Thyroid gland (tissue), 4 donors: ENCODE measurements at regions not wholly inside any gene's neighbourhood (a gene's known extent, or its start where the extent isn't known, plus 50 kb on each side); places are given as distances from the start of the nearest gene placed in this dataset.

Experiments used
- DNase-seq, 2 donors: peaks; one replicate each; pipeline ENCODE4 v3.0.0-alpha.2; 2019
- H3K27ac ChIP-seq, 3 donors: fragments of 200-600 bp; sonication (generic); 1 replicate in 2 of 3; 2 replicates in 1 of 3; pipeline ENCODE4 v1.5.1; 2016 to 2019; ENCODE audit warnings: mild to moderate bottlenecking in 1 of 3, moderate library complexity in 1 of 3
- H3K27me3 ChIP-seq: fragments of 200-600 bp; sonication (generic); one replicate; pipeline ENCODE4 v1.5.1; 2019
- H3K36me3 ChIP-seq, 2 donors: fragments of 200-600 bp; sonication (generic); one replicate each; pipeline ENCODE4 v1.5.1; 2016 to 2019
- H3K4me1 ChIP-seq, 2 donors: fragments of 200-600 bp; sonication (generic); one replicate each; pipeline ENCODE4 v1.5.1; 2017 to 2019
- H3K4me3 ChIP-seq, 3 donors: fragments of 200-600 bp; sonication (generic); replicated peaks in 1 of 3; 1 replicate in 2 of 3; 2 replicates in 1 of 3; pipeline ENCODE4 v1.5.1; 2016; ENCODE audit warnings: mild to moderate bottlenecking in 1 of 3
- H3K9me3 ChIP-seq: fragments of 200-600 bp; sonication (generic); one replicate; pipeline ENCODE4 v1.5.1; 2017
- CTCF ChIP-seq, 6 experiments: fragments of 200-600 bp in 3 of 6; fragments of 450-650 bp in 3 of 6; sonication (generic) in 3 of 6; IDR thresholded peaks; one replicate each; pipeline ENCODE4 v1.5.1; 2016 to 2019; ENCODE audit warnings: antibody characterized with exemption in 6 of 6, mild to moderate bottlenecking in 2 of 6, inconsistent platforms in 1 of 6, moderate library complexity in 1 of 6
- POLR2A ChIP-seq, 2 donors: fragments of 450-650 bp; IDR thresholded peaks; one replicate each; pipeline ENCODE4 v1.6.1; 2017; ENCODE audit warnings: antibody characterized with exemption in 2 of 2, mild to moderate bottlenecking in 2 of 2, moderate library complexity in 1 of 2
- WGBS, 2 donors: methylation state at CpG; one replicate each; pipeline ENCODE4 v1.1.5; 2017; 5-methylcytosine and 5-hydroxymethylcytosine counted together
- intact Hi-C: fragments of 100-400 bp; cut with DNase I; formaldehyde crosslinking; loops from one replicate; pipeline ENCODE4 v1.15.1; 2023

- Histone ChIP-seq H3K27ac (no peak overlapping the region), H3K4me3 (no peak overlapping the region), H3K36me3 (no peaks in the 10 kb centered on the region), H3K9me3 (no peaks in the 10 kb centered on the region), H3K27me3 (no peaks in the 10 kb centered on the region), H3K4me1 (peaks cover 5 to 17% of the 10 kb centered on the region in 2 donors)
- intact Hi-C loops: no loop called here
- TF ChIP-seq CTCF (IDR thresholded peaks at IDR 0.05) (no peak), POLR2A (IDR thresholded peaks at IDR 0.05) (no peak)
- WGBS, 2 donors: 87 to 96% methylated on average over 7 of the region's 7 CpGs
- no peak for DNase-seq
Observed at GRCh38 chr5:173804579-173804978, 83.6 kb upstream of the CPEB4 start.

GRCh38 chr5:173806270-173807035 lies 81.7 kb upstream of the CPEB4 start:
- WGBS, 2 donors: 89 to 91% methylated on average over 7 of the region's 7 CpGs
- Histone ChIP-seq H3K4me3 (no peak overlapping the region), H3K9me3 (no peaks in the 10 kb centered on the region), H3K27ac (no peak overlapping the region), H3K36me3 (no peaks in the 10 kb centered on the region), H3K27me3 (no peaks in the 10 kb centered on the region), H3K4me1 (peaks cover 0 to 5% of the 10 kb centered on the region in 2 donors)
- intact Hi-C loops: no loop called here
- no peak for DNase-seq
- TF ChIP-seq CTCF (IDR thresholded peaks at IDR 0.05): no peak
- TF ChIP-seq POLR2A (IDR thresholded peaks at IDR 0.05): no peak

- no peak for DNase-seq
- Histone ChIP-seq H3K4me3 (no peak overlapping the region), H3K27me3 (no peaks in the 10 kb centered on the region), H3K9me3 (no peaks in the 10 kb centered on the region), H3K4me1 (peaks cover 0 to 5% of the 10 kb centered on the region in 2 donors), H3K27ac (no peak overlapping the region), H3K36me3 (no peaks in the 10 kb centered on the region)
- 85 to 87% methylated on average over 17 of the region's 17 CpGs for WGBS, 2 donors
- intact Hi-C loops: no loop called here
- TF ChIP-seq POLR2A (IDR thresholded peaks at IDR 0.05) (no peak), CTCF (IDR thresholded peaks at IDR 0.05) (no peak)
Observed at GRCh38 chr5:173807181-173807655, 80.9 kb upstream of the CPEB4 start.

- Histone ChIP-seq H3K4me1 (no peaks in the 10 kb centered on the region), H3K36me3 (no peaks in the 10 kb centered on the region), H3K9me3 (no peaks in the 10 kb centered on the region), H3K27me3 (no peaks in the 10 kb centered on the region), H3K4me3 (no peak overlapping the region), H3K27ac (no peak overlapping the region)
- DNase-seq: no peak
- intact Hi-C loops: no loop called here
- TF ChIP-seq CTCF (IDR thresholded peaks at IDR 0.05): no peak
- TF ChIP-seq POLR2A (IDR thresholded peaks at IDR 0.05): no peak
- WGBS, 2 donors: 86 to 89% methylated on average over 9 of the region's 9 CpGs
Observed at GRCh38 chr5:173808079-173808808, 79.9 kb upstream of the CPEB4 start.

GRCh38 chr5:173809014-173809413 lies 79.1 kb upstream of the CPEB4 start:
- DNase-seq: no peak
- no peak overlapping the region for H3K4me3 ChIP-seq
- TF ChIP-seq CTCF (IDR thresholded peaks at IDR 0.05) (no peak), POLR2A (IDR thresholded peaks at IDR 0.05) (no peak)
- no peaks in the 10 kb centered on the region for H3K9me3 ChIP-seq
- no peaks in the 10 kb centered on the region for H3K4me1 ChIP-seq
- H3K27ac ChIP-seq: no peak overlapping the region
- H3K27me3 ChIP-seq: no peaks in the 10 kb centered on the region
- WGBS, 2 donors: 87 to 90% methylated on average over 6 of the region's 6 CpGs
- H3K36me3 ChIP-seq: no peaks in the 10 kb centered on the region
- intact Hi-C loops: no loop called here
